NCI-H2227 (cell line): ENCODE measurements at regions not wholly inside any gene's neighbourhood (a gene's known extent, or its start where the extent isn't known, plus 50 kb on each side); places are given as distances from the start of the nearest gene placed in this dataset.
"Not testable (repeated sequence)": the region's sequence is repeated elsewhere in the genome, so short reads cannot be mapped to it uniquely, and the experiment has no call there.

Experiments used
- DNase-seq: peaks from one replicate; lab custom pipeline; 2025; ENCODE audit not compliant: unreplicated experiment; lab: John Stamatoyannopoulos, UW

- no peak for DNase-seq
Observed at GRCh38 chr12:131471271-131471905, 239.5 kb upstream of the SFSWAP start.

GRCh38 chr12:131471946-131472732 lies 238.8 kb upstream of the SFSWAP start:
- no peak for DNase-seq

- DNase-seq: no peak
Observed at GRCh38 chr12:131473261-131473660, 237.6 kb upstream of the SFSWAP start.

GRCh38 chr12:131473741-131474709 lies 236.9 kb upstream of the SFSWAP start:
- no peak for DNase-seq

GRCh38 chr12:131475012-131475411 lies 235.9 kb upstream of the SFSWAP start:
- not testable (repeated sequence) for DNase-seq

GRCh38 chr12:131477613-131478012 lies 233.3 kb upstream of the SFSWAP start:
- no peak for DNase-seq

GRCh38 chr12:131478468-131478867 lies 232.4 kb upstream of the SFSWAP start:
- no peak for DNase-seq

- DNase-seq: no peak
Observed at GRCh38 chr12:131482199-131482598, 228.7 kb upstream of the SFSWAP start.

GRCh38 chr12:131482686-131483085 lies 228.2 kb upstream of the SFSWAP start:
- no peak for DNase-seq

GRCh38 chr12:131486451-131487230 lies 224.2 kb upstream of the SFSWAP start:
- no peak for DNase-seq

GRCh38 chr12:131487388-131488124 lies 223.3 kb upstream of the SFSWAP start:
- peak; percentile 58 for DNase-seq

- DNase-seq: no peak
Observed at GRCh38 chr12:131489718-131490117, 221.2 kb upstream of the SFSWAP start.

GRCh38 chr12:131491155-131491554 lies 219.7 kb upstream of the SFSWAP start:
- DNase-seq: no peak

GRCh38 chr12:131491916-131492490 lies 218.9 kb upstream of the SFSWAP start:
- no peak for DNase-seq

- no peak for DNase-seq
Observed at GRCh38 chr12:131493068-131493826, 217.6 kb upstream of the SFSWAP start.

GRCh38 chr12:131494216-131494615 lies 216.7 kb upstream of the SFSWAP start:
- no peak for DNase-seq

- DNase-seq: no peak
Observed at GRCh38 chr12:131494741-131495524, 216.0 kb upstream of the SFSWAP start.

- no peak for DNase-seq
Observed at GRCh38 chr12:131497966-131498365, 212.9 kb upstream of the SFSWAP start.
